SJCRH30 (cell line): ENCODE measurements at regions not wholly inside any gene's neighbourhood (a gene's known extent, or its start where the extent isn't known, plus 50 kb on each side); places are given as distances from the start of the nearest gene placed in this dataset.
"Not testable (repeated sequence)": the region's sequence is repeated elsewhere in the genome, so short reads cannot be mapped to it uniquely, and the experiment has no call there.

Source experiments
- DNase-seq, 2 experiments: peaks; one replicate each; pipeline ENCODE4 v3.0.0-alpha.2; 2015 to 2020
- H3K27ac ChIP-seq: fragments of 250-450 bp; sonication (Bioruptor Pico); 2 replicates; pipeline ENCODE4 v1.5.1; 2020; ENCODE audit warnings: mild to moderate bottlenecking, moderate library complexity
- H3K27me3 ChIP-seq: fragments of 250-450 bp; sonication (Bioruptor Pico); 2 replicates; pipeline ENCODE4 v1.5.1; 2020; ENCODE audit warnings: mild to moderate bottlenecking, moderate library complexity
- H3K36me3 ChIP-seq: fragments of 250-450 bp; sonication (Bioruptor Pico); 2 replicates; pipeline ENCODE4 v1.5.1; 2020; ENCODE audit warnings: mild to moderate bottlenecking, moderate library complexity
- H3K4me1 ChIP-seq: fragments of 250-450 bp; sonication (Bioruptor Pico); 2 replicates; pipeline ENCODE4 v1.5.1; 2020; ENCODE audit warnings: mild to moderate bottlenecking, moderate library complexity
- H3K4me3 ChIP-seq: fragments of 250-450 bp; sonication (Bioruptor Pico); 2 replicates; pipeline ENCODE4 v1.5.1; 2020; ENCODE audit warnings: mild to moderate bottlenecking, moderate library complexity
- H3K9me3 ChIP-seq: fragments of 250-450 bp; sonication (Bioruptor Pico); replicated peaks from 2 replicates; pipeline ENCODE4 v1.5.1; 2020; ENCODE audit warnings: mild to moderate bottlenecking, moderate library complexity

GRCh38 chr10:93221521-93221920 is 147.8 kb downstream of the CYP26A1 start:
- Histone ChIP-seq H3K9me3 (no peaks in the 10 kb centered on the region), H3K4me1 (no peaks in the 10 kb centered on the region; the same call in 1 of the 2 replicates), H3K36me3 (no peaks in the 10 kb centered on the region), H3K27me3 (no peaks in the 10 kb centered on the region), H3K27ac (no peak overlapping the region), H3K4me3 (no peak overlapping the region)
- DNase-seq: no peak

DNA sequence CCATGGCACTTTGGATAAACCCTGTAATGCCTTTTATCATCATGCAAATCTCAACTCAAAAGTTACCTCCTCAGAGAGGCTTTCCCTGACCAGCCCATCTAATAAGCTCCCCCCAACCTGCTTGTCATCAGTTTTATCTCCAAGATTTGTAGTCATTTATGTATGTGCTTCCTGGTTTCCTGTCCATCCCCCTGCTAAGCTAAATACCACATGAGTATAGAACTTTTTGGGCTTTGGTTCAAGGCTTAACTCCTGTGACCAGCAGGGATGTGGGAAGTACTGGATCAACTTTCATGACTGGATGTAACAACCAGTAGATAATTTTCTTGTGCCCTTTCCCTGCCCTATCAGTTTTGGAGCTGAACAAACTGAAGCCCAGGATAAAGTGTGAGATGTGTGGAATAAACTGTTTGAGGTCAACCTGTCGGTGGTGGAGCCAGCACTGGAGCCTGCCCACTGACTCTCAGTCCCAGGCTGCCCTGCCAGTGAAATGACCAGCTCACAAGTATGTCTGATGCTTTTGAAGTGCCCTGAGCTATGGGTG is 148.6 kb downstream of the CYP26A1 start:
- no peak overlapping the region for H3K4me3 ChIP-seq
- no peak overlapping the region for H3K27ac ChIP-seq
- no peaks in the 10 kb centered on the region for H3K27me3 ChIP-seq
- H3K4me1 ChIP-seq: no peaks in the 10 kb centered on the region; the same call in 1 of the 2 replicates
- DNase-seq: no peak
- H3K9me3 ChIP-seq: no peaks in the 10 kb centered on the region
- no peaks in the 10 kb centered on the region for H3K36me3 ChIP-seq

DNA sequence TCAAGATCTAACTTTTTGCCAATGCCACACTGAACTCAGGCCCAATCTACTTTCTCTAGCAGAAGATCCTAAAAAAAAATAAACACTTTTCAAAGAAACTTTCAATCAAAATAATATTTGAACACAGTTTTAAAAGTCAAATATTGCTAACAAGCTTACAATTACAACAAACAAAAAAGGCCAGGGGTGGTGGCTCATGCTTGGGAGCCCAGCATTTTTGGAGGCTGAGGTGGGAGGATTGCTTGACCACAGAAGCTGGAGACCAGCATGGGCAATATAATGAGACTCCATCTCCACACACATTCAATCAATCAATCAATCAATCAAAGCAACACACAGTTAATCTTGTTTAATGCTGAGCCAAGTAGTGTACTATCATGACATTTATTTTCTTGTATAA is 149.2 kb downstream of the CYP26A1 start:
- H3K4me1 ChIP-seq: no peaks in the 10 kb centered on the region; the same call in 1 of the 2 replicates
- DNase-seq: no peak
- H3K27ac ChIP-seq: no peak overlapping the region
- no peak overlapping the region for H3K4me3 ChIP-seq
- H3K27me3 ChIP-seq: no peaks in the 10 kb centered on the region
- H3K9me3 ChIP-seq: no peaks in the 10 kb centered on the region
- H3K36me3 ChIP-seq: no peaks in the 10 kb centered on the region

GRCh38 chr10:93223336-93223735 is 149.6 kb downstream of the CYP26A1 start:
- no peak overlapping the region for H3K27ac ChIP-seq
- H3K9me3 ChIP-seq: no peaks in the 10 kb centered on the region
- DNase-seq: no peak
- H3K27me3 ChIP-seq: no peaks in the 10 kb centered on the region
- no peaks in the 10 kb centered on the region for H3K36me3 ChIP-seq
- H3K4me3 ChIP-seq: no peak overlapping the region
- H3K4me1 ChIP-seq: no peaks in the 10 kb centered on the region; the same call in 1 of the 2 replicates

DNA sequence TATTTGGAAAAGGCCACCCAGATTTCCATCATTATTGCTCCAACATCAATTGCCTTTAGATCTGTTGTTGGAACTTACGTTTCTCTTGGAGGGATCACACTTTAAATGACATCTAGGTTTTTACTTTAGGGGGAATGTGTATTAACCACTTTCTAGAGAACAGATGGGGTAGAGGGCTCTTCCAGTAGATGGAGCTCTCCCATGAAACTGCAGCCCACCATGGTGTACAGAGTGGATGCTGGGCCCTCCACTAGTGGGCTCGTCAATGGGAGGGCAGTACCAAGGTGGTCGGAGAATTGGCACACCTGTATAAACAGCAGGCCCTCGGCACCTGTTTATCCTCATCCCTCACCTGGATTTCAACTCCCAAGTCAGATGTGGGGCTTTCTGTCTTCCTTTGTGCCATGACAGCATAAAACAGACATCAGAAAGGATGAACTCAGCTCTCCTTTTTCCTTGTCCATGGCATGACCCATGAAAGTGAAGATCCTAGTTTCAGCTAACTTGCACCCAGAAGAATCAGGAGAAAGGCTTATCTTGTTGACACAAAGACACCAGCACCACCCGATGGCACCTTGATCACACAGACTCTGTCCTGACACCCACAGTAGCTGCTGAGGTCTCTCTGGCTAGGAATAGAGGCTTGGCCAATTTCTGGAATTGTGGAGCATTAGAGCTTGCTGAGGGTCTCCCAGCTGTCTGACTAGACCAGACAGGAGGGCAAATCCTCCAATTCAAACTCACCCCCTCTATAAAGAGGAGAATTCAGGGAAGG is 150.5 kb downstream of the CYP26A1 start:
- H3K9me3 ChIP-seq: no peaks in the 10 kb centered on the region
- H3K4me3 ChIP-seq: no peak overlapping the region
- no peaks in the 10 kb centered on the region; the same call in 1 of the 2 replicates for H3K4me1 ChIP-seq
- H3K27me3 ChIP-seq: no peaks in the 10 kb centered on the region
- DNase-seq: no peak
- H3K27ac ChIP-seq: no peak overlapping the region
- H3K36me3 ChIP-seq: no peaks in the 10 kb centered on the region

- H3K27me3 ChIP-seq: no peaks in the 10 kb centered on the region
- H3K9me3 ChIP-seq: no peaks in the 10 kb centered on the region
- H3K27ac ChIP-seq: no peak overlapping the region
- H3K36me3 ChIP-seq: no peaks in the 10 kb centered on the region
- H3K4me1 ChIP-seq: no peaks in the 10 kb centered on the region
- DNase-seq: no peak
- H3K4me3 ChIP-seq: no peak overlapping the region
Observed at GRCh38 chr10:93225938-93226337, 152.2 kb downstream of the CYP26A1 start.

DNA sequence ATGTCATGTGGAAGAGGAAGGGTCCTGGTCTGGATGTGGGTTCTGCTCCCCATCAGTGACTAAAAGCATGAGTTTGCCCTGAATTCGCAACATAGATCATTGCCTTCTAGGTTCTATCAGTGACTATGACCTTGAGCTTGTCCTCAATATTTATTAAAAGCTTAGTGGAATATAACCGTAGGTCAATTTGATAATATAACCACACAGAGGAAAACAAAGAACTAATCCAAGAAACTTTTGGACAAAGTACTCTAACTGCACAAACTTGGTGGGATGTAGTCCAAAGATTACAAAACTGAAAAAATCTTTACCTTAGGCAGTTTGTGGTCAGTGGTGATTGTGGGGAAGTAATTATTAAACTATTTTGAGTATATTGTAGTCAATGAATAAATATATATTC is 152.9 kb downstream of the CYP26A1 start:
- no peak overlapping the region for H3K4me3 ChIP-seq
- no peaks in the 10 kb centered on the region for H3K27me3 ChIP-seq
- DNase-seq: no peak
- H3K36me3 ChIP-seq: no peaks in the 10 kb centered on the region
- no peaks in the 10 kb centered on the region for H3K9me3 ChIP-seq
- H3K27ac ChIP-seq: no peak overlapping the region
- no peaks in the 10 kb centered on the region for H3K4me1 ChIP-seq

DNA sequence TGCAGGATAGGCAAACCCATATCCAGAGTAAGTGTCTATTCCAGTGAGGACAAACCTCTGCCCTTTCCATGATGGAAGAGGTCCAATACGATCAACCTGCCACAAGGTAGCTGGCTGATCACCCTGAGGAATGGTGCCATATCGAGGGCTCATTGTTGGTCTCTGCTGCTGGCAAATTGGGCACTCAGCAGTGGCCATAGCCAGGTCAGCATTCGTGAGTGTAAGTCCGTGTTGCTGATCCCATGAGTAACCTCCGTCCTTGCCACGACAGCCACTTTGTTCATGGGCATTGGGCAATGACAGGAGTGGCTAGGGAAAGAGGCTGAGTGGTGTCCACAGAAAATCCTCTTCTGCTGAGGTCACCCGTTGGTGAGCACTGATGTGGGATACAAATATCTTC is 156.9 kb downstream of the CYP26A1 start:
- not testable (repeated sequence) for H3K36me3 ChIP-seq, H3K4me3 ChIP-seq, DNase-seq, H3K27ac ChIP-seq, H3K4me1 ChIP-seq, H3K9me3 ChIP-seq, H3K27me3 ChIP-seq

GRCh38 chr10:93232159-93232558 is 158.5 kb downstream of the CYP26A1 start:
- not testable (repeated sequence) for H3K36me3 ChIP-seq, H3K4me3 ChIP-seq, DNase-seq, H3K4me1 ChIP-seq, H3K27ac ChIP-seq, H3K27me3 ChIP-seq, H3K9me3 ChIP-seq

GRCh38 chr10:93234940-93235339 is 161.2 kb downstream of the CYP26A1 start:
- H3K27me3 ChIP-seq, H3K36me3 ChIP-seq, DNase-seq, H3K27ac ChIP-seq, H3K4me1 ChIP-seq, H3K4me3 ChIP-seq, H3K9me3 ChIP-seq: not testable (repeated sequence)

DNA sequence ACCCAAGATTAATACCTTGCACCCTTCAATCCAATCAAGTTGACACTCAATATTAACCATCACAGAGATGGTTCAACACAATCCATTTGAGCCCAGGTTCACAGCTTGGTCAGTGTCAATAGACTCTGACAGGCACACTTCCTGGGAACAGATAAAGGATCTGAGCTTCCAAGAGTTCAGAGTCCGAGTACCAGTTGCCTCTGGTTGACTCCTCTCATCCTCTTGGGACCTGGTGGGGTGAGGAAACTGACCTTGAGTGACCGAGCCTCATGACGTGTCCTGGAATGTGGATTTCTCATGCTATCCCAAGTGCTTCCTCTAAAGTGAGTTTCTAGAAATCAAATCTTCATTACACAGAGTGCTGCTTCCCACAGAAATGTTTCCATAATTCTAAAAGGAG is 162.0 kb downstream of the CYP26A1 start:
- no peaks in the 10 kb centered on the region for H3K27me3 ChIP-seq
- no peak for DNase-seq
- no peak overlapping the region for H3K4me3 ChIP-seq
- no peaks in the 10 kb centered on the region for H3K9me3 ChIP-seq
- H3K4me1 ChIP-seq: peaks cover 5% of the 10 kb centered on the region; the same call in 1 of the 2 replicates
- no peaks in the 10 kb centered on the region for H3K36me3 ChIP-seq
- H3K27ac ChIP-seq: no peak overlapping the region

DNA sequence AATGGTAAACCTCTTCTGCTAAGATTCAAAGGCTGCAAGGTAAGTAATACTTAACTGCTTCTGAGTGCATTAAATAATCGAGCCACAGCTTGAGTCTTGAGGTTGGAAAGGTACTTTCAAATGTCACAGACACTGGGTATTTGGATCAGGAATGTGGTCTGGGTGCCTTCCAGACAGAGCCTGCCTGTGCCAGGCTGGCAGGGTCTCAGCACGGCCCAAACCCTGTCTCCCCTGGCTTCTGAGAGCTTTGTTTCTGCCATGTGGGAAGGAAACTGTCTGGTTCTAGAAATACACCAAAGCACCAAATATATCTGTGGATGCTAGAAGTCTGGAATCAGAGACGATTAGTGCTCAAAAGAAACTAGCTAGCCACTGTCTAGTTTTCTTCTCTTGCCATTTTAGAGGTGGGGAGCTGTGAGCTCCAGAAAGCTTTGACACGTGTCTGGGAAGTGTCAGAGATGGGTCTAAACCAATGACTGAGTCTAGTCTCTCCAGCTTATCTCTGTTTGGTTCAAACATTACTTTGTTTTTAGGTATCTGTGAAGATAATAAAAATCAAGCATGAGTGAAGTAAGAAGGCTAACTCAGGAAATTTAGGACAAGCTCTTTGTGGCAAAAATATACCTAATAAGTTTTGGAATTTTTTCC is 162.8 kb downstream of the CYP26A1 start:
- Histone ChIP-seq H3K4me1 (peaks cover 5% of the 10 kb centered on the region; the same call in 1 of the 2 replicates), H3K36me3 (no peaks in the 10 kb centered on the region), H3K9me3 (no peaks in the 10 kb centered on the region), H3K4me3 (no peak overlapping the region), H3K27ac (no peak overlapping the region), H3K27me3 (no peaks in the 10 kb centered on the region)
- no peak for DNase-seq

DNA sequence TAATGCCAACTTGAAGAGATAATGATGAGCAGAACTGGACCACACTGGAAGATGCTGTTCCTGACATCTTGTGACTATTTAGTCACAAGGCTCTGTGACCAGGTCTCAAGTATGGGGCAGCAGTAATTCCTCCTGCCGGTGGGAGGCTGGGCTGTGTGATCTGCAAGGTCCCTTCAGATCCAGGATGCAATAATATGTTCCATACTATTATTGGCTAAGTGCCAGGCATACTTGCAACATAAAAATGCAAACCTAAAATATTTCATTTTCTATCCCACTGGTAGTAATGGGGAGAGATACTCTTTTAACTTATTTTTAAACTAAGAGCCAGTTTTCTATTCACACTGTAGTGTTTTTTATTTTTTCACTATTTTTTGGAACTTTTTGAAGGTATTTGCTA is 171.5 kb downstream of the CYP26A1 start:
- DNase-seq: peak in 1 of 2 experiments; percentile 43
- H3K27me3 ChIP-seq: no peaks in the 10 kb centered on the region
- no peaks in the 10 kb centered on the region for H3K36me3 ChIP-seq
- peak overlapping the region; percentile 56 for H3K27ac ChIP-seq
- H3K4me3 ChIP-seq: no peak overlapping the region
- peaks cover 16% of the 10 kb centered on the region for H3K4me1 ChIP-seq
- no peaks in the 10 kb centered on the region for H3K9me3 ChIP-seq

DNA sequence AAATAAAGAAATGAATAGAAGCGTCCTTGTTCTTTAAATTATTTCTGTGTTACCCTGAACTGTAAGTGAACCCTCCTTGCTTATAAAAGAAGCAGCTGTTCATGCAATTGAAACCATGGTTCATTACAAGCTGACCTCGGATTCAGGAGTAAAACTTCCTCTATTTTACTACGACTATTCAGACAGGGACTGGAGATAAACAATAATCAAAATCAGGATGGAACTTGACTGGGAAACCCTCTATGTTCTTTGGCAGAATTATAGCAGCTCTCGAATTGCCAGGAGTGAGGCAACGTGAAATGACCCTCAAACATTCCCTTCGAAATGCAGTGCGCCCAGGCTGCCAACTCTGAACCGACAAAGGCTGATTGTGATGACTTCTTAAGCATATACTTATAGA is 172.1 kb downstream of the CYP26A1 start:
- Histone ChIP-seq H3K9me3 (no peaks in the 10 kb centered on the region), H3K4me3 (peak overlapping the region; percentile 24), H3K4me1 (peaks cover 16% of the 10 kb centered on the region), H3K27me3 (no peaks in the 10 kb centered on the region), H3K27ac (peak overlapping the region; percentile 56), H3K36me3 (no peaks in the 10 kb centered on the region)
- DNase-seq: peak; percentile 11 to 73

DNA sequence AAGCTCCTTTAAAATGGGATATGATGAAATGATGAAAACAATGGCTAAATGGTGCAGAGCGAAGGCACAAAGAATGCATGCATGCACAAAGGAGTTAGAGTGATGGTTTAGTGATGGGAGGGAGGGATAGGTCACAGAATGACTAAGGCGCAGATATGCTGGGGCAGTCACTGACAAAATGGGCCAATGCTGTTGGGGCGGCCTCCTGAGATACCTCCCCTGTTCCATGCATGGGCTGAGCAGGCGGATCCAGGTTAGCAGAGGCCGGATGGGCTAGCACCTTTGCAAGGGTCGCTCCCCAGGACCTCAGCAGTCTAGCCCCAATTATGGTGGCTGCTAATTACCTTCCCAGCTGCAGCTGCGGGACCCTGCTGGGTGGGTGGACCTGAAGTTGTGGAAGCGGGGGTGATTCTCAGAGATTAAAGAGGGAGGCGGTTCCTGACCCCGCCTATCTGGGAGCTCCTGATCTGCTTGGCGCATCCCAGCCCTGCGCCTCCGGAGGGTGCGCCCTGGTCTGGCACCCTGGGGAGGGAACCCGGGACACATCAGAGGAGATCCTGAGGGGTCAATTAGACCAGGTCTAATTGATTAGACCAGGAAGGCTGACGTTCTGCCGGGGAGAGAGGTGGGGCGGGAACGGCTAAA is 175.0 kb downstream of the CYP26A1 start:
- H3K27ac ChIP-seq: no peak overlapping the region
- H3K4me1 ChIP-seq: peaks cover 16% of the 10 kb centered on the region
- DNase-seq: no peak
- no peaks in the 10 kb centered on the region for H3K36me3 ChIP-seq
- no peak overlapping the region for H3K4me3 ChIP-seq
- H3K27me3 ChIP-seq: no peaks in the 10 kb centered on the region
- H3K9me3 ChIP-seq: no peaks in the 10 kb centered on the region
